ENCODE measurements at regions not wholly inside any gene's neighbourhood (a gene's known extent, or its start where the extent isn't known, plus 50 kb on each side); places are given as distances from the start of the nearest gene placed in this dataset.

DNA sequence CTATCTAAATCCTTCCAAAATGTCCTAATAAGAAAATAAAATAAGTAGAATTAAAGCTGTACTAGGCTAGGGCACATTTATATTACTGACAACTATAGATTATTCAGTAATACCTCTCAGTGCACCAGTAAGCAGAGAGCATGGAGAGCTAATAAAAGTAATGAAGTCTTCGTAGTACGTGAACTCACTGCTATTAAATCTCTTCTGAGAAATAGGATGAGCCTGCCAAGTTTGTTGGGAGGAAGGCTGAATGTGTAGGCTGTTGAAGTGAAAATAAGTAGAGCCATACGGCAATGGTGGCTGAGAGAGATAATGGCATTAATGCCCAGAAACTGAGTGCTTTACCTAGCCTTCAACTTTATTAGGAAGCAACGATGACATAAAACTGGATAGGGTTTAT lies 73.9 kb upstream of the NR5A2 start:
- TF ChIP-seq, protein P1, sequence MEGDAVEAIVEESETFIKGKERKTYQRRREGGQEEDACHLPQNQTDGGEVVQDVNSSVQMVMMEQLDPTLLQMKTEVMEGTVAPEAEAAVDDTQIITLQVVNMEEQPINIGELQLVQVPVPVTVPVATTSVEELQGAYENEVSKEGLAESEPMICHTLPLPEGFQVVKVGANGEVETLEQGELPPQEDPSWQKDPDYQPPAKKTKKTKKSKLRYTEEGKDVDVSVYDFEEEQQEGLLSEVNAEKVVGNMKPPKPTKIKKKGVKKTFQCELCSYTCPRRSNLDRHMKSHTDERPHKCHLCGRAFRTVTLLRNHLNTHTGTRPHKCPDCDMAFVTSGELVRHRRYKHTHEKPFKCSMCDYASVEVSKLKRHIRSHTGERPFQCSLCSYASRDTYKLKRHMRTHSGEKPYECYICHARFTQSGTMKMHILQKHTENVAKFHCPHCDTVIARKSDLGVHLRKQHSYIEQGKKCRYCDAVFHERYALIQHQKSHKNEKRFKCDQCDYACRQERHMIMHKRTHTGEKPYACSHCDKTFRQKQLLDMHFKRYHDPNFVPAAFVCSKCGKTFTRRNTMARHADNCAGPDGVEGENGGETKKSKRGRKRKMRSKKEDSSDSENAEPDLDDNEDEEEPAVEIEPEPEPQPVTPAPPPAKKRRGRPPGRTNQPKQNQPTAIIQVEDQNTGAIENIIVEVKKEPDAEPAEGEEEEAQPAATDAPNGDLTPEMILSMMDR (IDR thresholded peaks at IDR 0.05) = no peak
- H3K27me3 ChIP-seq (replicated peaks; ENCODE audit: insufficient read depth) = no peaks in the 10 kb centered on the region
- ATAC-seq (ENCODE audit: insufficient number of reproducible peaks, low FRiP score, low read depth) (no peak), DNase-seq (ENCODE audit: low spot score) (no peak)
- no peaks in the 10 kb centered on the region for H3K36me3 ChIP-seq
- H3K4me3 ChIP-seq = no peak overlapping the region
- H3K9me3 ChIP-seq = no peaks in the 10 kb centered on the region
- H3K27ac ChIP-seq = no peak overlapping the region
- H3K4me1 ChIP-seq (ENCODE audit: control insufficient read depth in 1 of 2, low read depth in 2 of 2) = no peaks in the 10 kb centered on the region

DNA sequence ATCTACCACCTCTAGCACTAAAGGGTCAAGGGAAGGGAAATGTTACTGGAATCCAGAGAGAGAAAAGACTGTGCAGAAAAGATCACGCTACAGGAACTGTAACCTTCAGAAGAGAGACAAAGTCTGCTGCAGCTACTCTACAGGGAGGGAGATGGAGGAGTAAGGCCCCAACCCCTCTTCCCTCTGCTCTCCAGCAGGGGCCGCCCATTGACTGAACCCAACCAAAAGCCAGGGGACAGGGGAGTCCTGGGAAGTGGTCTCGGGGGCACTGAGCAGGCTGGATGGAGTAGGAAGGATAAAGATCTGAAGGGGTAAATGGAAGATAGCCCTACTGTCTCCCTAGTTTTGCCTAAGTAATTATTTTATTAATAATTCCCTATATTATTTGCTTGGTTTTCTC lies 72.8 kb upstream of the NR5A2 start:
- DNase-seq (ENCODE audit: low spot score) = no peak
- Histone ChIP-seq H3K27ac (no peak overlapping the region), H3K4me1 (ENCODE audit: control insufficient read depth in 1 of 2, low read depth in 2 of 2) (no peaks in the 10 kb centered on the region), H3K27me3 (replicated peaks; ENCODE audit: insufficient read depth) (no peaks in the 10 kb centered on the region), H3K36me3 (no peaks in the 10 kb centered on the region), H3K4me3 (no peak overlapping the region), H3K9me3 (no peaks in the 10 kb centered on the region)
- ATAC-seq (ENCODE audit: insufficient number of reproducible peaks, low FRiP score, low read depth) = no peak
- TF ChIP-seq, protein P1 (IDR thresholded peaks at IDR 0.05) = no peak

DNA sequence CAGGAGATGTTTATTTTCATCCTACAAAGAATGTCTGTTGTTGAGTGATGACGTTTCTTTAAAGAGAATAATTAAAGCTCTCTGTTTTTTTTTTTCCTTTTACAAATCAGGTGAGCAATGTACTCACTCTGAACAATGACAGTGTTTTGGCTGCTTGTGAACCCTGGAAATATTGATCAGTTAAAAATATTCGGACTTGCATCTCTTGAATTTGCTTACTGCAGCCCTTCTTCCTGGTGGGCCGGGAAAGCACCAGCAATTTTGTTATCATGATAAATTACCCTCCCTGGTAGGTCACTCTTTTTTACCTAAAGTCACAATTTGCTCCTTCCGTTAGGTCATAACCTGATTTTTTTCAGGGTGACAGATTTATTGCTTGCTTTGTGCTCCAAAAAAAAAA lies 72.3 kb upstream of the NR5A2 start:
- ATAC-seq (ENCODE audit: insufficient number of reproducible peaks, low FRiP score, low read depth) = no peak
- H3K4me1 ChIP-seq (ENCODE audit: control insufficient read depth in 1 of 2, low read depth in 2 of 2) = no peaks in the 10 kb centered on the region
- H3K4me3 ChIP-seq = no peak overlapping the region
- no peak for DNase-seq (ENCODE audit: low spot score)
- TF ChIP-seq, protein P1 (IDR thresholded peaks at IDR 0.05) = no peak
- no peak overlapping the region for H3K27ac ChIP-seq
- H3K9me3 ChIP-seq = no peaks in the 10 kb centered on the region
- no peaks in the 10 kb centered on the region for H3K27me3 ChIP-seq (replicated peaks; ENCODE audit: insufficient read depth)
- no peaks in the 10 kb centered on the region for H3K36me3 ChIP-seq

DNA sequence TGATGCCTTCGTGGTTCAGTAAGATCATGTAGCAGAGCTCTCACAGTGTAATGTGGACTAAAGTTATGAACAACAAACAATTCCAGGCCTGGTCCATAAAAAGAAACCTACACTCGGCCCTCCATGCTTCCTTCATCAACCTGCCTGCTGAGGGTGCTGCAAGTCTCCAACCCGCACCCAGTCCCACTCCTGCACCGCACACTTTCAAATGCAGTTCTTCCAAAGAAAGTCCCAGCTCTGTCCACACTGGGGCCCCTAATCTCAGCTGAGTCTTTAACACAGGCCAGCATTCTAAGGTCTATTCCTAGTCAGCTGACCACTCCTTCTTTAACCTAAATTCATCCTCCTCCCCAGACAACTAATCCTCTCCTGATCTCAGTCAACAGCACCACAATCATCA lies 71.5 kb upstream of the NR5A2 start:
- H3K27me3 ChIP-seq (replicated peaks; ENCODE audit: insufficient read depth) = no peaks in the 10 kb centered on the region
- DNase-seq (ENCODE audit: low spot score) (no peak), ATAC-seq (ENCODE audit: insufficient number of reproducible peaks, low FRiP score, low read depth) (no peak)
- H3K27ac ChIP-seq = no peak overlapping the region
- no peak overlapping the region for H3K4me3 ChIP-seq
- TF ChIP-seq, protein P1 (IDR thresholded peaks at IDR 0.05) = no peak
- H3K4me1 ChIP-seq (ENCODE audit: control insufficient read depth in 1 of 2, low read depth in 2 of 2) = no peaks in the 10 kb centered on the region
- no peaks in the 10 kb centered on the region for H3K9me3 ChIP-seq
- no peaks in the 10 kb centered on the region for H3K36me3 ChIP-seq

DNA sequence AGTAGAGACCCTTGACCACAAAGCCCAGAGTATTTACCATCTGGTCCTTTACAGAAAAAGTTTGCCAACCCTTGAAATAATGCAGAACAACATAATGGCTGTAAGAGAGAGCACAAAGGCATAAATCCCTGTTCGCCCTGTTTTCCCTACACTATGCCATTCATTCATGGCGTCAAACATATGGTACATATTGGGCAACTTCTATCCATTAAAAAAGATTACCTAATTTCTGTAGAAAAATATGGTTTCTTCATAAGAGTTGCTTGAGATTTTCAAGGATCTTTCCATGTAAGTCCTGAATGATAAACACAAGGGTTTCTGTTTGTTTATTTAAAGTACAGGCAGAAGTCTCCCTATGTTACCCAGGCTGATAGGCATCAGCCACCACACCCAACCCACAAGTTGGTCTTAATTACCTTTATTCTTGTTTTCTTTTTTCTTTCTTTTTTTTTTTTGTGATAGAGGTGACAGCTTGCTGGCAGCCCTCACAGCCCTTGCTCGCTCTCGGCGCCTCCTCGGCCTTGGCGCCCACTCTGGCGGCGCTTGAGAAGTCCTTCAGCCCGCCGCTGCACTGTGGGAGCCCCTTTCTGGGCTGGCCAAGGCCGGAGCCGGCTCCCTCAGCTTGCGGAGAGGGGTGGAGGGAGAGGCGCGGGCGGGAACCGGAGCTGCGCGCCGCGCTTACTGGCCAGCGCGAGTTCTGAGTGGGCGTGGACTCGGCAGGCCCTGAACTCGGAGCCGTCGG lies 68.3 kb upstream of the NR5A2 start:
- TF ChIP-seq, protein P1 (IDR thresholded peaks at IDR 0.05) = no peak
- H3K9me3 ChIP-seq = no peaks in the 10 kb centered on the region
- H3K4me1 ChIP-seq (ENCODE audit: control insufficient read depth in 1 of 2, low read depth in 2 of 2) = no peaks in the 10 kb centered on the region
- no peak overlapping the region for H3K27ac ChIP-seq
- DNase-seq (ENCODE audit: low spot score) = no peak
- no peaks in the 10 kb centered on the region for H3K27me3 ChIP-seq (replicated peaks; ENCODE audit: insufficient read depth)
- no peaks in the 10 kb centered on the region for H3K36me3 ChIP-seq
- no peak for ATAC-seq (ENCODE audit: insufficient number of reproducible peaks, low FRiP score, low read depth)
- no peak overlapping the region for H3K4me3 ChIP-seq

All from thoracic aorta (tissue), 2 donors.